Activated CD4-positive, alpha-beta T cell treated with anti-CD3 and anti-CD28 coated beads for 48 hours (primary cell): ENCODE measurements at regions not wholly inside any gene's neighbourhood (a gene's known extent, or its start where the extent isn't known, plus 50 kb on each side); places are given as distances from the start of the nearest gene placed in this dataset.

Experiments used
- DNase-seq: peaks from one replicate; pipeline ENCODE4 v3.0.0-alpha.2; 2020

DNA sequence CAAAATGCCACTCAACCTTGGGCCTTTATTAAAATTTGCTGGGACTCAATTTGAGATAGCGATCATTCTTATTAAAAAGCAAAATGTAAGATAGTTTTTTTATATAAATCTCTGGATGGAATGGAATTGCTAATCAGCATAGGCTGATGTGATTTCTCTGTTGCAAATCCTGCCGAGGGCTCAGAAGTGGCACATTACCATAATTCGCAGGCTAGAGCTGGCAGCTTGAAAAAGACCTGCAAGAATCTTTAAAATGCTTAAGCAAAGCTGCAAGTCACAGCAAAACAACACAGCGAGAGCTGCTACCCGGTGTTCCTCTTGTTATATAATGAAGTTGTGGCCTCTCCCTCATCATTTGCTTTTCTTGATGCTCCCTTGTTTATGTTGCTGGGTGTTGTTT is 448.1 kb downstream of the GATA3 start:
- DNase-seq = no peak

DNA sequence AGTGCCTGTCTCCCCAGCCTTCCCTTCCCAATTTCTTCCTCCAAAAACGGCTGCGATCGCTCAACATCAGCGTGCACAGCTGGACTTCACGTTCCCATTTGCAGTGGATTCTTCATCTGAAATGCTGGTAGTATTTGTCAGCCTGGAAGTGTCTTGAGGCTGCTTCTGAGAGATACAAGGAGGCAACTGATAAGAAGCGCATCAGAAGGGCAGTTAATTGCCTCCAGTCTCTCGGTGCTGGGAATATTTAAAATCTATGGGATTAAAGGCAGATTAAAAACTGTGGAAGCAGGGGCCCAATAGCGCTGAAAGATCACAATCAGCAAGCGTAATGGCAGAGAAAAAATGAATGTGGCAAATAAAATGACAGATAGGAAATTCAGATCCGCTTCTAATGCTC is 450.0 kb downstream of the GATA3 start:
- DNase-seq = no peak

DNA sequence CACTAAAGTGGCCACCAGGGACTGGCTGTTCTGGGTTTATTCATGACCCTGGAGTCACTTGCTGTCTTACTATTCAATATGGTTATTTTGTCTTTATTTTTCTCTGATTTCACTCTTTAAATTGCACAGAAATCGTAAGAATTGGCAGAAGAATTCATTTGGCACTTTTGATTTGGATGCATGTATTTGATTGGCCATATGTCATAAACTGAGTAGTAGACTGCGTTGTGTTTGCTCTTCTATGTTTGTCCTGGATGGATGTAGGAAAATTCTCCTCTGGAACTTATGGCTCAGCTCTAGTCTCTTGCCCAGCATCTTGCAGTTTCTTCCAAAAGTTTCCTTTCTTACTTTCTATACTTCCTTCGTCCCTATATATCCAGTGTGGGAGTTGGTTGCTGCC is 452.7 kb downstream of the GATA3 start:
- no peak for DNase-seq

DNA sequence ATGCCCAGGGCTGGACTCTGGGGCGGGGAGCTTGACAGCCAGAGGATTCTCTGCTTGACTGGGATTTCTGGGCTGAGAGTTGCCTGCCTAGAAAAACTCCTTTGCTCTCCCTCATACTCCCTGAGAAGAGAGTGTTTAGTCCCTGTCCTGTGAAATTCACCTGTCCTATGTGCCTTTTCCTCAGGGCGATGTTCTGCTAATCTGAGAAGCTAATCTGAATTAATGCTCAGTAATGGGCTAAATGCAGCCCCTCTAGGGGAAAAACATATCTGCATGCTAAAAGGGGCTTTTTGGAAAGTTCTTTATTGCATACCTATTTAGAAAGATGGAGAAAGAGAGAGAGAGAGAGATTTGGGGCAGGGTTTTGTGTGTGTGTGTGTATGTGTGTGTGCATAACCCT is 454.4 kb downstream of the GATA3 start:
- DNase-seq = no peak

DNA sequence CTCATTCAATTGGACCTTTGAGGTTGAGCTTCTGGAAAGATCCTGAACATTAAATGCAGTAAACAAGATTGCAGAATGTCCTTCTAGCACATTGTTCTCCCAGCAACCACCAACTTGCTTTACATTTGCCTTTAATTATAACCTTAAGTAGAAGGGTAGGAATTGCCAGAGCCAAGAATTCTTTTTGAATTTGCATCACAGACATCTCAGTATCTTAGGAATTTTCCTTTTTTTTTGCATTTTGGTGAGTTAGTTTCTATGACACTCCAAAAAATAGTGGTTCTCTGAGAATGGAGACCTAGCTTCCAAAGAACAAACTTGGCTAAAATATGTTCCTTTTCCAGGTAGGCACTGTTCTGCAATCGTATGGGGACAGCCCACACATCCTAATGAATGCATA is 456.0 kb downstream of the GATA3 start:
- no peak for DNase-seq

DNA sequence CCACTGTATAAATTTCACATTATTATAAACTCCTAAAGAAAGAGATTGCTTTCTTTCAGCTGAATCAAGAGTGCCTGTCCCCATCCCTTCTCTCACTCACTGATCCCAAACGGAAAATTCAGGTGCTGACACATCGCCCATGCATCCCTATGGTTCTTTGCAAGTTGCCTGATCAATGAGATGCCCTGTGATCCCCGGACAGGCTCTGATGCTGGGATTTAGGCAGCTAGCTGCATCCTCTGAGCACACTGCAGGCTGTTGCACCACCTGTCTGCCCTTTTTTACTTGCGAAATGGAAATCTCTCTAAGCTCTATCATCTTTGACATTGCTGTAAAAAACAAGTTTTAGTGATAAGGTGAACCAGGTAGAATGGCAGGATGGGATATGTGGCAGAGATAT is 456.5 kb downstream of the GATA3 start:
- no peak for DNase-seq

DNA sequence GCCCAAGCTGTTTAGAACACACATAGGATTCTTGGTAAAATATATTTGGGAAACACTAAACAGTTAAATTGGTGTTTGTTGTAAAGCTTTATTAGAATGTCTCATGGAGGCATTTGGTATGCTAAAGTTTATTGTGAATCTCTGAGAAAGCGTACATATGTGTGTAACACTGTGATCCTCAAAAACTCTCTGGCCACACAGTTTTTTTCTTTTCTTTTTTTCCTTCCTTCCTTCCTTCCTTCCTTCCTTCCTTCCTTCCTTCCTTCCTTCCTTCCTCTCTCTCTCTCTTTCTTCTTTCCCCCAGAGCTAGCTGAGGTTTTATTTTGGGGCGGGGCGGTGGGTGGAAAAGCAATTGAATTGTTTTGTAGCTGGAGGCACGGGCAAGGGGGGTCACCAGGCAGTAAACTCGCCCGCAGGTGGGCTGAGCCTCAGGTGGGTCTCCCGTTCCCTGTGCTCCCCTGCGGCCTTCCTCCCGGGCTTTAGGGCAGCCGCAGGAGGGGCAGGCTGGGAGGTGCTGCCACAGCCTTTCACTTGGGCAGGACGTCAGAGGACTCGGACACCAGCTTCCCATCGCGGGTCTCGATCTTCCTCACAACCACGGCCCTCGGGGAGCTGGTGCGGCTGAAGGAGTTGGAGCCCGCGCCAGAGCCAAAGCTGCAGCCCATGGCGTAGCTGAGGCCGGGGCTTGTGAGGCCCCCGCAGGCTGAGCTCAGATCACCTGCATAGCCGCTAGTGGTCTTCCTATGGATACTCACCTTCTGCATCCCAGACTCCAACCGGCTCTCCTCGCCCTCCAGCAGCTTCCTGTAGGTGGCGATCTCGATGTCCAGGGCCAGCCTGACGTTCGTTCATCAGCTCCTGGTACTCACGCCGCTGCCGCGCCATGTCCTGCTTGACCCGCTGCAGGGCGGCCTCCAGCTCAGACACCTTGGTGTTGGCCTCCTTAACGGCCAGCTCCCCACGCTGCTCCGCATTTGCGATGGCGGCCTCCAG is 459.0 kb downstream of the GATA3 start:
- DNase-seq = no peak

DNA sequence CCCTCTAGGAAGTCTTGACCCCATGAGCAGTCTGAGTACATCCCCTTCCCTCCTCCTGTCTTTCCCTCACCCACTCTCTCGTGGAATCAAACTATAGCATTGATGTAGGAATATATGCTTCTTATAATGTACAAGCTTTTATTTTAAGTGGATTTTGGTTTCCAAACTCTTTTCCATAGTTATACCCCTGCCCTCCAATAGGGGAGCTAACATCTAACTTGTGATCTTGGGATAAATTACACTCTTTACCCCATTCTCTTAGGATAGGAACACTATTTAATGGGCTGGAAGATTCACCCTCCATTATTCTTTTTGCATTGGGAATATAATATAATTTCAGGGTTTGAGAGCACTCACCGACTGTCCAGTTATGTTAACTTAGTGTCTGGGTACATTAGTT is 465.9 kb downstream of the GATA3 start:
- no peak for DNase-seq

DNA sequence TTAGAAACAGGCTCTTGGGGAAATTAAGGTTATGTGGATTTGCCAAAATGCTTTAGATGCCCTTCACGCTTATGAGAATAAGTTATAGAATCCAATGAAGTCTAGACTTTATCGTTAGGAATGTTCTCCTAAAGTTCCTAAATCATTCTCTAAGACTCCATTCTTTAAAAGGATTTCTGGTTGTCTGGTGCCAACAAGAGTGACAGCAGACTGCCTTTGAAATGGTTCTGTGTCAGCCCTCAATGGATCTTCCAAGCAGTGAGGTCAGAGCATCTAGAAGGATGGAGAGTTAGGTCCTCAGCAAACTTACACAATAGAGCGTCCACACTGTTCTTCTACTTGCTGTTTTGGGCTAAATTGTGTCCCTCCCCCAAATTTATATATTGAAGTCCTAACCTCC is 473.3 kb downstream of the GATA3 start:
- no peak for DNase-seq

DNA sequence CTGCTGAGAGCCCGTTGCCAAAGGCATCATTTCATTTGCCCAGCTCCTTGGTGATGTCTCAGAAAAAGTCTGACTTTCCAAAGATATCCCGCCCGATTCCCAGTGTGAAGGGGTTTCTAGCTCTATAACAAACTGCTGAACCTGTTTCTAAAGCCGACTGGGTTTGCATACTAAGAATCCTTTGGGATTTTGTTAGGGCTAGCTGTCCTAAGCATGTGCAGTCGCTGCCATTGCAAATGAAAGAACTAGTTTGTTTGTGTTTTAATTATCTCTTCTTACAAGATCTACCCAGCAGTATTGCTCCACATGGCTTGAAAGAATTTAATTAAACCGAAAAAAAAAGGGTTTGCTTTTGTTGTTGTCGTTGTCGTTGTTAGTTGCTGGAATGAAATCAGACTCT is 476.6 kb downstream of the GATA3 start:
- no peak for DNase-seq

DNA sequence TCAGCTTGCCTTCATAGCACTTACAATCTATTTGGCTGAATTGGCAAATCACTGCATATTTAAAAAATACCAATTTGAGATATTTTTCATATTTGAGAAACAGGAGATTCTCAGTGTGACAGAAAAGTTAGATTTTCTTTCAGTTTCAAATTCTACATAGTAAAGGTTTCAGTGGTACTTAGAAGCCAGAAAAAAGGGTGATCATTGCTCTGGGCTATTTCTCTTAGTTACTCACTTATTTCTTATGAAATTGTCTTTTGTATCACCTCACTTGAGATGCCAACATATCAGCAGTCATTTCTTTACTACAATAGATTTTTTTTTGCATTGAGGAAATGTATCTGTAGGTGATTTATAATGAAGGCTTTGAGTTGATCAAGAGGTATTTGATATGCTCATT is 478.2 kb downstream of the GATA3 start:
- DNase-seq = no peak

DNA sequence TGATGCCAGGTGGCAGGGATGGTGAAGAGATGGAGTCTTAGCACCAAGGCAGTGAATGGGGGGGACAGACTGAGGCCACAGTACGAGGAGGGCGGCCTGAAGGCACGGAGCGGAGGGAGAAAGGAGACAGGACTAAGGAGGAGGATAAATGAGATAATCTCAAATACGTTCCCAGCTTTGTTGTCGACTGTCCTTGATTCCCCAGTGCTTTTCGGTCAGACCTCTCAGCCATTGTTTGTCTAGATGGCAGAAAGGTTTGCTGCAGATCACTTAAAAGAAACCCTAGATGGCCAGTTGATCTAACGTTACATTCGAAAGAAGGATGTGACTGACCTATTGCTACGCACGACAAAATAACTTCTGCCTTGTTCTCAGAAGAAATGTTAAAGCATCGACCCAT is 479.0 kb downstream of the GATA3 start:
- no peak for DNase-seq

DNA sequence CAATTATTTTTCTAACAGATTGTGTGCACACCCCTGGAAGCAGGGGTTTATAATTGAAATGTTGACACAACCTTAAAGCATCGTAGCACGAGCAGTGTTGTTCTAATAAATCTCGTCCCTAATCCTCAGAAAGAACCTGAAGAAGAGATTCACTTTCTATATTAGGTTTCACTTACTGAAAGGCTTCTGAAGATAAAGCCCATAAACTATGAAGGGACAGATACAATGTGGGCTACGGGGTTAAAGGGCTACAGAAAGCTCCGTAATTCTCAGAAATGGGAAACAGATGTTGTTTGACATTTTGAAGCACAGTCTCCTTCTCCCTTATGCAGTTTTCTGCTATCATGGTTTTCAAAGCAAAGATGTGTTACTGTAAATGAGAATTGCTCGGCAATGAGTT is 479.6 kb downstream of the GATA3 start:
- DNase-seq = no peak

DNA sequence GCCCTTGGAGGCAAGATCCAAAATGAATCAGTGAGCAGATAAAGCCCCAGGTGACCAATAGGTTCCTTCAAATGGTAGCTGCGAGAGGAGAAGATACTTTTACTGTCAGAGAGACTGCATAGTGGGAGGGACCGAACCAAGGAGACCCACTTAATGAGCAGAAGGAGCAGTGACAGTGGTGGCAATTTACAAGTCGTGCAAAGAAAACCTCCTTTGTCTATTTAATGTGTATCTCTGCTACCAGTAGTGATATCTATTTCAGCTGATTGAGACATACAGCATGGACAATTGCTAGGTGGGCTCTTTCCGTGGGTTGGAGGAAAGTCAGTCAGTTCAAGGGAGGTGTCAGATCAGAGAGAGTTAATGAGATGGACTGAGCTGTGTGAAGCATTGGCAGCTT is 480.4 kb downstream of the GATA3 start:
- DNase-seq = no peak

DNA sequence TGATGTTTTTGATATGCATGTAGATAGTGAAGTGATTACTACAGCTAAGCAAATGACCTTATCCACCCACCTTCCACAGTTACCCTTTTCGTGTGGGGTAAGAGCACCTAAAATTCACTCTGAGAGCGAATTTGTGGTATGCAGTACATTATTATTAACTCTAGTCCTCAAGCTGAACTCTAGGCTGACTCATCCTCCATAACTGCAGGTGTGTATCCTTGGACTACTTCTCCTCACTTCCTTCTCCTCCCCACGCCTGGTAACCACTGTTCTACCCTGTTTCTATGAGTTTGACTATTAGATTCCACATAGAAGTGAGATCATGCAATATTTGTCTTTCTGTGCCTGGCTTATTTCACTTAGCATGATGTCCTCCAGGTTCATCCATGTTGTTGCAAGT is 484.6 kb downstream of the GATA3 start:
- no peak for DNase-seq

DNA sequence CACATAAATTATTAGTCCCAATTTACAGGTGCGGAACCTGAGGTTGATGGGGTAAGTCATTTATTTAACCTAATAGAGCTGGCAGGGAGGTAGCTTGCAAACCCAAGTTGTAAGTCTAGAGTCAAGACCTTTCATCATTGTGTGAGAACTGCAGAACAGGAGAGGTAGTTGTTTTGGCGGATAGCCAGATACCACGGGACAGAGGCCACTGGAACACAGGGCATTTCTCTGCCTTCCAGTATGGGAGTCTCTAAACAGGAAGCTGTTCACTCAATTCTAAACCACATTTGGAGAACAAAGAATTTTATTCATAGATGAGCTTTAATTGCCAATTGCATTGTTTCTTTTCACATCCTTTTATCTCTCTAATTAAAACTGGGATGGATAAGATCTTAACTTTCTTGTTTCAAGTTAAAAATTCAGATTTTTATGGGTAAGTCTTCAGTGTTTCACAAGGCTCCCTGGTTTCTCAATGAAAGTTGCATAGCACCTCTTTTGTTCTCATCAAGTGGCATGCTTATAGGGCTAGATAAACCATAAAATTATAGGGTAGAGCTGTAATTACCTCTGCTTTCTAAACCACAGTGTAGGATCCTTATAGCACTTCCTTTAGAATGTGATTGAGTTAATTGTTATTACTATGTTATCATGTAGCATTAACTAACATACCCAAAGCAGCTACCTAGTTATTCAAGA is 489.0 kb downstream of the GATA3 start:
- no peak for DNase-seq

DNA sequence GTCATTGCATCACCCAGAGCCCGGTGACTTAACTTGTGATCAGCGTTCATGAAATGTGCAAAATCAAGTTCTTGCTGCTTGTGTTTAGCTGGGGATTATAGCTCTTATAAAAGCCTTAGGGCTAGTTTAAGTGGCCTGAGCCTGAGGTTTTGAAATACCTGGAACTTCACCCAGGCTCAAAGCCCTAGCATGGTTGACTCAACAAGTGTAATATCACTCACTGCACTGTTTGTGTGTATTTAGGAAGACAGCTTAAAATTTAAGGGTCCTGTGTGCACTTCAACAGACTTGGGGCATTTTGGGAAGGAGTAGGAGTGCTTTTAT is 489.5 kb downstream of the GATA3 start:
- no peak for DNase-seq

DNA sequence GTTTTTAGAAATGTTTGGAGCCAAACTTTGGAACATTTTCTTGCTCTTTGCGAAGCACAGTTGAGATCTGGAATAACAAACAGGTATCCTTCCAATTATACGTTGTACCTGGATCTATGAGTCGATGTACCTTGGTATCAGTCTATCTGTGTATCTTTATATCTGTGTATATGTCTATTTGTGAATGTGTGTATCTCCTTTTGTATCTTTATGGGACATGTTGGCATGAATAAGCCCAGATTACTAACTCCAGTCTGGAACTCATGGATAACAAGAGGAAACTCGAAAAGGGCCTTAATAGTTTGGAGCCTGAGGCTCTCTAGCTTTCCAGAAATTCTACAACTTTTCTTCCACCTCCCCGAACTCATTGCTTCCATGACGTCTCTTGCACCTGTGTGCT is 490.0 kb downstream of the GATA3 start:
- DNase-seq = no peak

DNA sequence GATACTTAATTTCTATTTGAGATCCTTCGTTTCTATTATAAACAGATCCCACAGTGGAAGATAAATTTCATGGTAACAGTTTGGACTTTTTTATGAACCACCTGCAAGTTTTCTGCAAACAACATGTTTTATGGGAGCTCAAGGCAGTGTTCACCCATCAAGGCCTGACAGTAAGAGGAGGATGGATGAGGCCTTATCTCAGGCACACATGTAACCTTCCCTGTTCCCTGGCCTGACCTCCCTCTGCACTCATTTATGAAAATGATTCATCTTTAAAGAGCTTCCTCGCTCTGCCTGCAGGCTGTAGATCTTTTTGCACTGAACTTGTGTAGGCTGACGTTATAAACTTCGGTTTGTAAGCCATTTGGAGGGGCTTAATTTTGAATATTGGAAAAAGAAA is 500.1 kb downstream of the GATA3 start:
- DNase-seq = no peak

DNA sequence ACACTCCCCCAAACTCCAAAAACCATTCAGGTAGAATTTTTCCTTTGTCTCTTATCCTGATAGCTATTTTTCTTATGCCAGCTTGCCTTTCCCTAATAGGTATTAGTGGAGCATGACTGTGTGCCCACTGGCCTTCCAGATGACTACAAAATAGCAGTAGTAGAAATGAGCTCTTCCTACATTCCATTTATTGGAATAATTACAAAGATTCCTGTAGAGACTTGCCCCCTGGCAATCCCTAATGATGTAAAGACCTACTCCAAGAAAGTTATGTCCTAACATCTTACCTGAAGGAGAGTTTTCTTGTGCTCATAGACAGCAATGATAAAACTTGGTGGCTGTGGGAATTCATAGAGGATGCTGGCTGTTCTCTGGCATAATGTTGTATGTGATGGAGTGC is 501.8 kb downstream of the GATA3 start:
- no peak for DNase-seq

DNA sequence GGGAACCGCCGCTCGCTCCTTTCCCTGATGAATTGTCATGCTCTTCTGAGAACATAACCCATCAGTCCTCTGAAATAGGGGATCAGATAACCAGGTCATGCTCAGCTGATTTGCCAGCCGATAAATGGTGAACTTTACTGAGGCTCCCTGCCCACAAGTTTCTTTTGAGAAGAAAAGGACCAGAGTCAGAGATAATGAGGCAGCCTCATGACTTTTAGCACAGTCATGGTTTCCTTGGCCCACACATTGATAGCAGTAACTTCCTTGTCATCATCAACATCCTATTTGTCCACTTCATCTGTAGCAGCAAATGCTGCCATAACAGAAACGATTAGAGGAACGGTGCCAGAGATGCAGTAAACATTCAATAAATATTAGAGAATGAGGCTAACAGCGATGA is 509.0 kb downstream of the GATA3 start:
- DNase-seq = no peak

DNA sequence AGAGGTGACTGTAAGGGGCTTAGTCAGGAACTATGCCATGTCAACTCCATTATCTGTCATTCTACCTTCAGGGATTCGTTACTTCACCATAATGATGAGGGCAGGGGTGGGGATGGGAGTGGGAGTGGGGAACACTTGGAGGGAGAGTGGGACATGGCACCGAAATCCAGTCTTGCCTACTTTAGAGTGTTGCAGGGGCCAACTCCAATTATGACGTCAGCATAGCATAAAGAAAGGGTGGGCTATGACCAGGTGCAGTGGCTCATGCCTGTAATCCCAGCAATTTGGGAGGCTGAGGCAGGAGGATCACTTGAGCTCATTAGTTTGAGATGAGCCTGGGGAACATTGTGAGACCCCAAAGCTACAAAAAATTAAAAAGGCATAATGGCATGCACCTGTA is 512.2 kb downstream of the GATA3 start:
- no peak for DNase-seq

DNA sequence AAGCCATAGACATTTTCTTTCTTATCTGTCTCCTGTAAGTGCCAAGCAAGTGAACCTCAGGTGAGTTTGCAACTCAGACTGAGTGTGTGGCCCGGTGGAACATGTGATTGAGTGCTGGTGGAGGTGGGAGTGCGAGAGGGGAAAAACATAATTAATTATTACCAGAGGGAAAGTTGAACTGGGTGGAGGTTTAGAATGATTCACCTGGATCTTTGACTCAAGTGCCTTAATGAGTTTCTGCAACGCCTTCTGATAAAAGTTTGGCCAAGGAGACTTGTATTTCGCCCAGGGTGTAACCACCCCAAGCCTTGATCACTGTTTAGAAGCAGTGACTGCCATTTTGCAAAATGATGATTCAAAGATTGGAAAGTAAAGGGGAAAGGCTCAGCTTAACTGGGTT is 513.9 kb downstream of the GATA3 start:
- DNase-seq = peak; percentile 36

DNA sequence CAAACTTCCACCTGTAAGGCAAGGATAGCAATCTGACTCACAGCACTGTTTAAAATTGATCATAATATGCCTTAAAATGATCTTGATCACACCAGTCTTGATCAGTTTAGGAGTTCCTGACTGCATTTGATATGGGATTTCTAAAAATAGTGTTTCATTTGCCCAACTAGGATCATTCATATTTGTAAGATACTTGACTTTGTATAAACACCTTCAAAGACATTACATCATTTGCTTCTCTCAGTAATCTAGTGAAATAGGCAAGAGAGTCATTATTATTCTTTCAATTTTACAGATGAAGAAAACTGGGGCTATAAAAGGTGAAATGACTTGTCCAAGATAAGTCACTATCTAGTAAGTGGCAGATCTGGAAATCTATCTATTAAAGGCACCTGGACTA is 521.1 kb downstream of the GATA3 start:
- DNase-seq = no peak

DNA sequence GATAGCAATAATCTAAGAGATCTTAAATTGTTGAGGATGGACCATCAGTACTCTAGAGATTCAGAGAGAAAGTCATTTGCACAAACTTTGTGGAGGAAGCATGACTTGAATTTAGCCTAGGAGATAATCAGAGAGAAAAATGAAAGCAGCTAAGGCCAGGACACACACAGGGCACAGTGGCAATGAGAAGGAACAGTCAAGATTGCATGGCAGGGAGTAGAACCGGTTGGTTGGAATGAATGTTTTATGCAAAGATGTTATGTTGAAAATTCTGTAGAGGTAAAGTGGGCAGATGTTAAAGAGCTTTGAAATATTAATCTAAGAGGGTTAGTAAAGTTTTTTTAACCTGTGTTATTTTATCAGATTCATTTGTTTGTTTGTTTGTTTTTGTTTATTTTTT is 521.8 kb downstream of the GATA3 start:
- DNase-seq = no peak
